ENCODE measurements at regions not wholly inside any gene's neighbourhood (a gene's known extent, or its start where the extent isn't known, plus 50 kb on each side); places are given as distances from the start of the nearest gene placed in this dataset.

GRCh38 chr13:59398127-59398526, 765.6 kb downstream of the DIAPH3 start:
- Histone ChIP-seq H3K4me1 (ENCODE audit: control insufficient read depth in 1 of 2, insufficient read depth in 2 of 2, low read depth in 1 of 2, low read length in 1 of 2) (peaks cover 7 to 30% of the 10 kb centered on the region in 2 experiments; a peak in 3 of 4 replicates), H3K4me2 (peak overlapping the region; percentile 58), H3K27ac (ENCODE audit: low read depth in 2 of 2, low read length in 1 of 2) (peak overlapping the region; percentile 61 to 79), H3K4me3 (ENCODE audit: low read depth in 2 of 2, low read length in 1 of 2) (no peak overlapping the region), H3K9ac (peak overlapping the region; percentile 13; the same call in 1 of the 2 replicates), H3K27me3 (ENCODE audit: insufficient read depth) (no peaks in the 10 kb centered on the region), H3K9me2 (no peaks in the 10 kb centered on the region), H2AFZ (ENCODE audit: low read depth) (peak overlapping the region; percentile 58; the same call in 1 of the 2 replicates), H4K20me1 (ENCODE audit: insufficient read depth) (no peaks in the 10 kb centered on the region), H3F3A (replicated peaks; ENCODE audit: insufficient read depth) (peaks cover 16% of the 10 kb centered on the region), H3K9me3 (no peaks in the 10 kb centered on the region), H3K79me2 (ENCODE audit: insufficient read depth) (no peaks in the 10 kb centered on the region), H3K36me3 (replicated peaks in 1 of 2; ENCODE audit: control insufficient read depth in 1 of 2, insufficient read depth in 2 of 2, low read length in 1 of 2) (no peaks in the 10 kb centered on the region)
- TF ChIP-seq YY1 (IDR thresholded peaks at IDR 0.05; ENCODE audit: low read depth) (no peak), PBX3 (IDR thresholded peaks at IDR 0.05) (peak; percentile 76), FOXM1 (IDR thresholded peaks at IDR 0.05; ENCODE audit: low read depth) (0 out of 2 replicates have a peak, but pooled peaks have one; percentile 7), MAX (IDR thresholded peaks at IDR 0.05; ENCODE audit: low read depth) (no peak), USF2 (IDR thresholded peaks at IDR 0.05; ENCODE audit: borderline replicate concordance, low read depth, low read length) (no peak), RXRA (IDR thresholded peaks at IDR 0.05; ENCODE audit: borderline replicate concordance, low read depth) (peak; percentile 8; the same call in 1 of the 2 replicates), SMC3 (IDR thresholded peaks at IDR 0.05; ENCODE audit: low read depth, low read length) (no peak), TEAD4 (IDR thresholded peaks at IDR 0.05; ENCODE audit: borderline replicate concordance, insufficient read depth) (no peak), JUND (IDR thresholded peaks at IDR 0.05) (0 out of 2 replicates have a peak, but pooled peaks have one; percentile 18), SIN3A (IDR thresholded peaks at IDR 0.05; ENCODE audit: borderline replicate concordance, low read depth, low read length) (no peak), TCF12 (IDR thresholded peaks at IDR 0.05) (peak; percentile 61), NFIC (IDR thresholded peaks at IDR 0.05; ENCODE audit: borderline replicate concordance) (peak; percentile 21; the same call in 1 of the 2 replicates), GATA2 (CRISPR knock-in tag; IDR thresholded peaks at IDR 0.05) (no peak), EP300 (IDR thresholded peaks at IDR 0.05; ENCODE audit: borderline replicate concordance in 1 of 2, low read depth in 1 of 2, low read length in 1 of 2) (peak in 1 of 2 experiments; percentile 58; a peak in 1 of 4 replicates)
- POLR2A ChIA-PET: interaction anchor here (0.6 kb wide), 1 partner anchor 278 kb away, joined by 3 read pairs; no protein-coding TSS in a partner anchor
- 16% methylated on average over 3 of the region's 3 CpGs for WGBS (ENCODE audit: low lambda C conversion rate)
- peak; percentile 7 for DNase-seq
- CTCF ChIA-PET: interaction anchor here (1.0 kb wide), 1 partner anchor 11 kb away, joined by 3 read pairs; no protein-coding TSS in a partner anchor

DNA sequence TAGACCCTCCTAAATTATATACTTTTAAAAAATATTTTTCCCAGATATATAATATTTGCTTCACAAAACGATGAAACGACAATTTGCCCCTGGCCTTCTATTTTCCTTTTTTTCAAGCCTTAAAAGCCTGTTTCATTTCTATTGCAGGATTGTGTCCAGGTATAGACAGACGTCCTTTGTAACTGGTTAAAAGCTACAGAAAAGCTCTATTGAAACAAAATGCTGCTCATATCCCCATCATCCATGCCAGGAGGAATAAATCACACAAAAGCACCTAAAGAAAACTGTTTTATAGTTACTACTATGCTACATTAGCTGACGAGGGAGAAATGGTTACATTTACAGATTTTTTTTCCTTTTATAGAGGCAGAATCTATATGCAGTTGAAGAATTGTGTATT, 765.1 kb downstream of the DIAPH3 start:
- Histone ChIP-seq H4K20me1 (ENCODE audit: insufficient read depth) (no peaks in the 10 kb centered on the region), H3K79me2 (ENCODE audit: insufficient read depth) (no peaks in the 10 kb centered on the region), H3K9me2 (no peaks in the 10 kb centered on the region), H2AFZ (ENCODE audit: low read depth) (0 out of 2 replicates have a peak overlapping the region, but pooled peaks have one; percentile 58), H3K4me1 (ENCODE audit: control insufficient read depth in 1 of 2, insufficient read depth in 2 of 2, low read depth in 1 of 2, low read length in 1 of 2) (peaks cover 7 to 30% of the 10 kb centered on the region in 2 experiments; a peak in 3 of 4 replicates), H3K36me3 (replicated peaks in 1 of 2; ENCODE audit: control insufficient read depth in 1 of 2, insufficient read depth in 2 of 2, low read length in 1 of 2) (no peaks in the 10 kb centered on the region), H3K4me2 (0 out of 2 replicates have a peak overlapping the region, but pooled peaks have one; percentile 58), H3K9me3 (no peaks in the 10 kb centered on the region), H3K4me3 (ENCODE audit: low read depth in 2 of 2, low read length in 1 of 2) (no peak overlapping the region), H3F3A (replicated peaks; ENCODE audit: insufficient read depth) (peaks cover 16% of the 10 kb centered on the region), H3K27me3 (ENCODE audit: insufficient read depth) (no peaks in the 10 kb centered on the region), H3K27ac (ENCODE audit: low read depth in 2 of 2, low read length in 1 of 2) (peak overlapping the region; percentile 61 to 79), H3K9ac (no peak overlapping the region)
- TF ChIP-seq USF2 (IDR thresholded peaks at IDR 0.05; ENCODE audit: borderline replicate concordance, low read depth, low read length) (no peak), TAF1 (IDR thresholded peaks at IDR 0.05; ENCODE audit: borderline replicate concordance, low read depth, low read length) (no peak), PBX3 (IDR thresholded peaks at IDR 0.05) (no peak), USF1 (IDR thresholded peaks at IDR 0.05; ENCODE audit: borderline replicate concordance, low read depth) (no peak), GATA2 (CRISPR knock-in tag; IDR thresholded peaks at IDR 0.05) (no peak), MAX (IDR thresholded peaks at IDR 0.05; ENCODE audit: low read depth) (no peak), POLR2AphosphoS5 (IDR thresholded peaks at IDR 0.05; ENCODE audit: low read depth, low read length) (no peak), EP300 (IDR thresholded peaks at IDR 0.05; ENCODE audit: borderline replicate concordance in 1 of 2, low read depth in 1 of 2, low read length in 1 of 2) (no peak), RFX5 (IDR thresholded peaks at IDR 0.05; ENCODE audit: low read length) (no peak), ELF1 (IDR thresholded peaks at IDR 0.05) (no peak), TCF12 (IDR thresholded peaks at IDR 0.05) (no peak), FOSL2 (IDR thresholded peaks at IDR 0.05; ENCODE audit: borderline replicate concordance, low read depth) (no peak), RCOR1 (IDR thresholded peaks at IDR 0.05; ENCODE audit: low read length) (no peak), FOXM1 (IDR thresholded peaks at IDR 0.05; ENCODE audit: low read depth) (no peak)
- WGBS (ENCODE audit: low lambda C conversion rate): 80% methylated on average over 4 of the region's 4 CpGs
- POLR2A ChIA-PET: interaction anchor here (0.6 kb wide), 1 partner anchor 278 kb away, joined by 3 read pairs; no protein-coding TSS in a partner anchor
- CTCF ChIA-PET: interaction anchor here (0.7 to 1.5 kb wide), 4 partner anchors 10 to 372 kb away, joined by 3 to 5 read pairs (median 3); no protein-coding TSS in a partner anchor
- no peak for DNase-seq
